ENCODE measurements at regions not wholly inside any gene's neighbourhood (a gene's known extent, or its start where the extent isn't known, plus 50 kb on each side); places are given as distances from the start of the nearest gene placed in this dataset.

GRCh38 chr10:63708421-63708820 lies 187.2 kb downstream of the REEP3 start:
- DNase-seq (ENCODE audit: low read depth in 2 of 2) = no peak

- no peak for DNase-seq (ENCODE audit: low read depth in 2 of 2)
Observed at GRCh38 chr10:63710703-63711102, 189.5 kb downstream of the REEP3 start.

- no peak for DNase-seq (ENCODE audit: low read depth in 2 of 2)
Observed at GRCh38 chr10:63711361-63711760, 190.2 kb downstream of the REEP3 start.

- no peak for DNase-seq (ENCODE audit: low read depth in 2 of 2)
Observed at GRCh38 chr10:63711867-63712716, 190.9 kb downstream of the REEP3 start.

- no peak for DNase-seq (ENCODE audit: low read depth in 2 of 2)
Observed at GRCh38 chr10:63712717-63713115, 191.5 kb downstream of the REEP3 start.

- DNase-seq (ENCODE audit: low read depth in 2 of 2) = no peak
Observed at GRCh38 chr10:63713191-63714144, 192.3 kb downstream of the REEP3 start.

- no peak for DNase-seq (ENCODE audit: low read depth in 2 of 2)
Observed at GRCh38 chr10:63716016-63716580, 194.9 kb downstream of the REEP3 start.

GRCh38 chr10:63717027-63717715 lies 196.0 kb downstream of the REEP3 start:
- no peak for DNase-seq (ENCODE audit: low read depth in 2 of 2)

GRCh38 chr10:63718006-63718405 lies 196.8 kb downstream of the REEP3 start:
- DNase-seq (ENCODE audit: low read depth in 2 of 2) = no peak

- DNase-seq (ENCODE audit: low read depth in 2 of 2) = no peak
Observed at GRCh38 chr10:63718421-63718820, 197.2 kb downstream of the REEP3 start.

GRCh38 chr10:63719226-63719856 lies 198.1 kb downstream of the REEP3 start:
- DNase-seq (ENCODE audit: low read depth in 2 of 2) = no peak

GRCh38 chr10:63720072-63720537 lies 198.9 kb downstream of the REEP3 start:
- peak; percentile 14 to 19 for DNase-seq (ENCODE audit: low read depth in 2 of 2)

GRCh38 chr10:63720676-63721075 lies 199.5 kb downstream of the REEP3 start:
- DNase-seq (ENCODE audit: low read depth in 2 of 2) = no peak

- DNase-seq (ENCODE audit: low read depth in 2 of 2) = no peak
Observed at GRCh38 chr10:63722537-63722936, 201.3 kb downstream of the REEP3 start.

- DNase-seq (ENCODE audit: low read depth in 2 of 2) = no peak
Observed at GRCh38 chr10:63723320-63723719, 202.1 kb downstream of the REEP3 start.

GRCh38 chr10:63723741-63724140 lies 202.5 kb downstream of the REEP3 start:
- no peak for DNase-seq (ENCODE audit: low read depth in 2 of 2)

GRCh38 chr10:63724922-63725321 lies 203.7 kb downstream of the REEP3 start:
- DNase-seq (ENCODE audit: low read depth in 2 of 2) = no peak

GRCh38 chr10:63726867-63727266 lies 205.7 kb downstream of the REEP3 start:
- DNase-seq (ENCODE audit: low read depth in 2 of 2) = no peak

GRCh38 chr10:63727636-63728035 lies 206.4 kb downstream of the REEP3 start:
- DNase-seq (ENCODE audit: low read depth in 2 of 2) = no peak

- no peak for DNase-seq (ENCODE audit: low read depth in 2 of 2)
Observed at GRCh38 chr10:63735305-63735704, 214.1 kb downstream of the REEP3 start.

- DNase-seq (ENCODE audit: low read depth in 2 of 2) = no peak
Observed at GRCh38 chr10:63738410-63738809, 217.2 kb downstream of the REEP3 start.

Measured in stimulated activated CD8-positive, alpha-beta memory T cell treated with anti-CD3 and anti-CD28 coated beads, Interleukin-7, amount 100 ng/mL, for 1 hour (primary cell).